K562 (cell line): ENCODE measurements at regions not wholly inside any gene's neighbourhood (a gene's known extent, or its start where the extent isn't known, plus 50 kb on each side); places are given as distances from the start of the nearest gene placed in this dataset.

Experiments
- ATAC-seq: fragments of 200-7000 bp; cut with Tn5 transposase; 3 replicates; pipeline ENCODE4 v1.9.1; 2020; ENCODE audit warnings: moderate library complexity
- BruUV-seq: library from RNA; stranded (reverse); fragments of 400-500 nt; replicated peaks from 2 replicates; lab custom pipeline; 2021; lab: Mats Ljungman, UMichigan
- CTCF ChIA-PET: fragments of 300-600 bp; formaldehyde crosslinking; extraction: SDS; loops from one replicate; lab custom pipeline; 2021; ENCODE audit warnings: low intra/inter-chr PET ratio; lab: Yijun Ruan, JAX
- POLR2A ChIA-PET: fragments of 300-600, 350-650 bp; sonication (Branson Sonifier 250); formaldehyde crosslinking; extraction: SDS; loops from one replicate; lab custom pipeline; 2021; ENCODE audit warnings: antibody characterized with exemption, inconsistent platforms; lab: Yijun Ruan, JAX
- DNase-seq, 4 experiments: peaks; one replicate each; pipeline versions ENCODE4 v3.0.0 to v3.0.0-alpha.2; 2011 to 2018; ENCODE audit warnings: low spot score in 3 of 4, mixed read lengths in 3 of 4; ENCODE audit errors: extremely low read depth in 1 of 4
- FAIRE-seq: peaks from 2 replicates; lab custom pipeline; 2011; peaks lifted over from hg19 to GRCh38; lab: Jason Lieb, UNC
- H2AFZ ChIP-seq: 2 replicates; pipeline ENCODE4 v1.6.0; 2011; ENCODE audit warnings: low read depth, low read length, control low read depth, inconsistent platforms
- H3K27ac ChIP-seq: fragments of 200-600 bp; 3 replicates; pipeline ENCODE4 v1.8.0; 2011; ENCODE audit warnings: low read depth, mild to moderate bottlenecking, control low read depth, inconsistent platforms, low read length, moderate library complexity, mixed read lengths; ENCODE audit errors: extremely low read depth
- H3K27me3 ChIP-seq, 2 experiments: fragments of 300-600 bp in 1 of 2; 2 replicates in 1 of 2; 3 replicates in 1 of 2; pipeline versions ENCODE4 v1.6.0 to v1.8.0; 2011; ENCODE audit warnings: inconsistent platforms in 2 of 2, low read length in 2 of 2, mild to moderate bottlenecking in 1 of 2, mixed read lengths in 1 of 2, moderate library complexity in 1 of 2; ENCODE audit not compliant: control insufficient read depth in 2 of 2, insufficient read depth in 2 of 2
- H3K36me3 ChIP-seq: fragments of 300-600 bp; 3 replicates; pipeline ENCODE4 v1.8.0; 2011; ENCODE audit warnings: mild to moderate bottlenecking, low read length, inconsistent platforms; ENCODE audit not compliant: control insufficient read depth, insufficient read depth
- H3K4me1 ChIP-seq, 2 experiments: fragments of 200-600 bp in 1 of 2; replicated peaks in 1 of 2; 2 replicates in 1 of 2; 3 replicates in 1 of 2; pipeline versions ENCODE4 v1.5.1 to v1.8.0; 2011; ENCODE audit warnings: inconsistent platforms in 2 of 2, low read length in 2 of 2, mild to moderate bottlenecking in 1 of 2, mixed read lengths in 1 of 2, moderate library complexity in 1 of 2; ENCODE audit not compliant: control insufficient read depth in 2 of 2, insufficient read depth in 2 of 2
- H3K4me2 ChIP-seq: 2 replicates; pipeline ENCODE4 v1.6.1; 2011; ENCODE audit warnings: low read length, control low read depth, inconsistent platforms, mixed read lengths; ENCODE audit not compliant: insufficient read depth
- H3K4me3 ChIP-seq: fragments of 200-600 bp; sonication (generic), shearing (Covaris generic); 2 replicates; pipeline ENCODE4 v1.5.1; 2016; ENCODE audit warnings: control low read depth, inconsistent platforms
- H3K79me2 ChIP-seq: fragments of 200-600 bp; 3 replicates; pipeline ENCODE4 v1.8.0; 2011; ENCODE audit warnings: low read length, inconsistent platforms; ENCODE audit not compliant: control insufficient read depth, insufficient read depth
- H3K9ac ChIP-seq, 2 experiments: 2 replicates each; pipeline versions ENCODE4 v1.6.0 to v1.6.1; 2011; ENCODE audit warnings: low read depth in 2 of 2, low read length in 2 of 2, control low read depth in 1 of 2, inconsistent platforms in 1 of 2, mild to moderate bottlenecking in 1 of 2, mixed read lengths in 1 of 2; ENCODE audit not compliant: insufficient read depth in 1 of 2
- H3K9me1 ChIP-seq: one replicate; pipeline ENCODE4 v1.6.0; 2011; ENCODE audit warnings: inconsistent platforms, mild to moderate bottlenecking, low read length, moderate library complexity; ENCODE audit not compliant: control insufficient read depth, insufficient read depth
- H3K9me3 ChIP-seq: replicated peaks from 2 replicates; pipeline ENCODE4 v1.5.1; 2011; ENCODE audit warnings: low read depth, low read length, inconsistent platforms; ENCODE audit not compliant: control insufficient read depth, insufficient read depth
- H4K20me1 ChIP-seq: replicated peaks from 2 replicates; pipeline ENCODE4 v1.6.1; 2011; ENCODE audit warnings: low read length, inconsistent platforms, mixed read lengths; ENCODE audit not compliant: control insufficient read depth, insufficient read depth
- ADNP ChIP-seq: fragments of 200-800 bp; sonication (Bioruptor generic); IDR thresholded peaks from 2 replicates; pipeline ENCODE4 v1.6.1; 2016; ENCODE audit warnings: missing genetic modification characterization, missing compliant biosample characterization
- CHD2 ChIP-seq: IDR thresholded peaks from 2 replicates; pipeline ENCODE4 v1.6.1; 2011; ENCODE audit warnings: low read depth, low read length
- CREB3L1 ChIP-seq: fragments of 450-650 bp; IDR thresholded peaks from 2 replicates; pipeline ENCODE4 v1.6.1; 2014; ENCODE audit warnings: low read depth, mild to moderate bottlenecking, moderate library complexity, borderline replicate concordance
- GATAD2A ChIP-seq: fragments of 450-650 bp; IDR thresholded peaks from 2 replicates; pipeline ENCODE4 v1.6.1; 2017
- KLF6 ChIP-seq: fragments of 250-450 bp; sonication (Bioruptor Pico); IDR thresholded peaks from 2 replicates; pipeline ENCODE4 v1.4.0; 2020; ENCODE audit warnings: mild to moderate bottlenecking, moderate library complexity, borderline replicate concordance
- POLR3G ChIP-seq: IDR thresholded peaks from 2 replicates; pipeline ENCODE4 v1.6.1; 2011; ENCODE audit not compliant: insufficient read length, insufficient replicate concordance; ENCODE audit errors: extremely low read depth
- SAFB2 ChIP-seq: fragments of 200-400 bp; formaldehyde crosslinking; IDR thresholded peaks from 2 replicates; pipeline ENCODE4 v1.6.1; 2018; ENCODE audit warnings: borderline replicate concordance, low read length, low read depth, moderate library complexity; ENCODE audit not compliant: severe bottlenecking
- U2AF1 ChIP-seq: fragments of 200-400 bp; formaldehyde crosslinking; optimal IDR thresholded peaks from 2 replicates; pipeline ENCODE3; 2017; ENCODE audit warnings: mild to moderate bottlenecking, low read depth, low read length, moderate library complexity
- ZBTB11 ChIP-seq, 3 experiments: fragments of 200-800 bp in 1 of 3; fragments of 250-450 bp in 1 of 3; fragments of 450-650 bp in 1 of 3; sonication (Bioruptor Pico) in 1 of 3; sonication (Bioruptor generic) in 1 of 3; formaldehyde crosslinking in 1 of 3; IDR thresholded peaks; 2 replicates each; pipeline versions ENCODE4 v1.6.1 to v1.8.0; 2016 to 2022; ENCODE audit warnings: mild to moderate bottlenecking in 2 of 3, missing genetic modification characterization in 2 of 3, missing compliant biosample characterization in 1 of 3, moderate library complexity in 1 of 3
- ZNF197 ChIP-seq: fragments of 200-800 bp; sonication (Bioruptor generic); IDR thresholded peaks from 2 replicates; pipeline ENCODE4 v1.6.1; 2016; ENCODE audit warnings: low read depth, missing genetic modification characterization, missing compliant biosample characterization
- WGBS: fragments of 100-300 bp; shearing (Covaris generic); methylation state at CpG from one replicate; pipeline ENCODE4 v1.1.6; 2016; ENCODE audit warnings: low coverage, mixed read lengths; ENCODE audit not compliant: insufficient coverage; ENCODE audit errors: missing lambda C conversion rate; 5-methylcytosine and 5-hydroxymethylcytosine counted together
- in situ Hi-C: fragments of 300-500 bp; cut with MboI; formaldehyde crosslinking; loops from 4 replicates; pipeline ENCODE4 v1.15.0; 2018; ENCODE audit warnings: inconsistent platforms, mixed read lengths
- intact Hi-C: fragments of 100-400 bp; cut with micrococcal nuclease; formaldehyde crosslinking; loops from 2 replicates; pipeline ENCODE4 v1.14.2; 2022

- H3K27me3 ChIP-seq: peaks cover 11 to 28% of the 10 kb centered on the region in 2 experiments; a peak in 4 of 5 replicates
- ATAC-seq: no peak
Measured at GRCh38 chr2:47708801-47709499, 74.0 kb upstream of the MSH6 start.

More at GRCh38 chr2:47708801-47709499, 74.0 kb upstream of the MSH6 start:
- CTCF ChIA-PET: no interaction called here
- H3K36me3 ChIP-seq: no peaks in the 10 kb centered on the region
- WGBS: 0% methylated on average over 4 of the region's 4 CpGs
- H2AFZ ChIP-seq: no peak overlapping the region
- POLR2A ChIA-PET: no interaction called here
- H3K4me1 ChIP-seq: no peaks in the 10 kb centered on the region
- no peaks in the 10 kb centered on the region for H3K79me2 ChIP-seq
- H4K20me1 ChIP-seq: no peaks in the 10 kb centered on the region; the same call in 1 of the 2 replicates
- no peak overlapping the region for H3K4me2 ChIP-seq
- H3K4me3 ChIP-seq: no peak overlapping the region
- no peak for TF ChIP-seq GATAD2A
- TF ChIP-seq CREB3L1: no peak
- TF ChIP-seq SAFB2: no peak
- TF ChIP-seq ZBTB11 (CRISPR knock-in tag; IDR thresholded peaks at IDR 0.05): no peak
- no peak for TF ChIP-seq KLF6 (CRISPR knock-in tag)
- no peak for TF ChIP-seq POLR3G
- TF ChIP-seq ZNF197: no peak
- TF ChIP-seq CHD2: no peak
- no peak for TF ChIP-seq U2AF1
- no peak for TF ChIP-seq ADNP
- H3K9ac ChIP-seq: no peak overlapping the region
- FAIRE-seq (no peak), DNase-seq (no peak)
- H3K27ac ChIP-seq: no peak overlapping the region
- H3K9me3 ChIP-seq: no peaks in the 10 kb centered on the region
- in situ Hi-C loops (no loop called here), intact Hi-C loops (no loop called here)
- no TSS peak for BruUV-seq
- no peaks in the 10 kb centered on the region for H3K9me1 ChIP-seq
